ENCODE measurements at regions not wholly inside any gene's neighbourhood (a gene's known extent, or its start where the extent isn't known, plus 50 kb on each side); places are given as distances from the start of the nearest gene placed in this dataset.
A peak's percentile ranks its signal among the peaks of the same experiment; 100 is the strongest.

DNA sequence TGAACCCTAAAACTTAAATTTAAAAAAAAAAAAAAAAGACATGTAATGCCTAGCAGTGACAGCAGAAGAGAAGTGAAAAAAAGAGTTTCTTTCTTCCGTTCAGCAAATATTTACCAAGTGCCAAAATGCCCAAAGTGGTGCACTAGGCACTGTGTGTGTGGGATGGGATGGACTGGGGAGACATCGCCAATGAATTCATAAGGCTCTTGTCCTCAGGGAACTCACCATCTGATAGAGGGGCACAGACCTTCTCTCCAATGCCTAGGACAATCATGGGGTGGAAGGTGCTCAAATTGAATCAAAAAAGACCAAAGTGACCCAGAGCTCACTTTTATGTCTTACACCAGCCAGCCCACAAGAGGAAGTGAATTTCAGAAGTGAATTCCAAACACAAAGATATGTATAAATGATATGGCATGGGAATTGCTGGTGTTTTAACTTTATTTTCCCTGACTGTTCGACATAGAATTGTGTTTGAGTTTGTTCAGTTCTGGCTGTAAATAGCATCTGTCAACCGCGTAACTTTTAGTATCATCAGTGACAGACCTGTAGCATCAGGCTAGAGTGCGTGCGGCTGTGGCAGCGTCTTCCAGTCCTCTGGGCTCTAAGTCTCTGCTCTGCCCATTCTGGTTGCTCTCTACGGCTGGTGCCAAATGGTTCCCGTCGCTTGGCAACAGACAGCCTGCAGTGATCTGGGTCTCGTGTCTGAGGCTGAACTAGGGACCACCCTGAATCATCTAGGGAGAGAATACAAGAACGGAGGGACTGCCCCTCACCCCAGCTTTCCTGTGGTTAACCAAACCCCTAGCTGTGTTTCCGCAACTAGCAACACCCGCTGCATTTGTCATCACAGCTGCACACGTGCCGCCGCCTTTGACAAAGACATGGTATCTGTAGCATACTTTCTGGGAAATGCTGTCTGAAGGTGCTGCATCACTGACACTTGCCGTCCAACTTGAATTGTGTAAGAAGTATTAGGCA, 154.0 kb upstream of the THBS1 start:
- peak; percentile 77 for ATAC-seq
- TF ChIP-seq ZNF70 (CRISPR knock-in tag; IDR thresholded peaks at IDR 0.05) (no peak), ZNF565 (CRISPR knock-in tag; conservative IDR thresholded peaks at IDR 0.05; ENCODE audit: low read depth) (no peak), ESRRG (CRISPR knock-in tag; IDR thresholded peaks at IDR 0.05) (no peak), ZC3H10 (CRISPR knock-in tag; IDR thresholded peaks at IDR 0.05) (no peak), TOX (CRISPR knock-in tag; IDR thresholded peaks at IDR 0.05; ENCODE audit: borderline replicate concordance) (no peak), GLIS3 (CRISPR knock-in tag; IDR thresholded peaks at IDR 0.05) (no peak), SNAI2 (CRISPR knock-in tag; IDR thresholded peaks at IDR 0.05) (no peak), ZFP30 (CRISPR knock-in tag; IDR thresholded peaks at IDR 0.05) (no peak), RARB (CRISPR knock-in tag; IDR thresholded peaks at IDR 0.05) (no peak), PPARA (CRISPR knock-in tag; IDR thresholded peaks at IDR 0.05; ENCODE audit: borderline replicate concordance) (no peak), ISL1 (CRISPR knock-in tag; IDR thresholded peaks at IDR 0.05) (no peak), ZNF8 (CRISPR knock-in tag; IDR thresholded peaks at IDR 0.05) (no peak), ZFP3 (CRISPR knock-in tag; IDR thresholded peaks at IDR 0.05) (no peak), BACH2 (CRISPR knock-in tag; IDR thresholded peaks at IDR 0.05; ENCODE audit: borderline replicate concordance) (no peak), OSR1 (CRISPR knock-in tag; IDR thresholded peaks at IDR 0.05) (no peak), TCF4 (CRISPR knock-in tag; IDR thresholded peaks at IDR 0.05; ENCODE audit: borderline replicate concordance) (no peak)
- TF ChIP-seq, protein P1, sequence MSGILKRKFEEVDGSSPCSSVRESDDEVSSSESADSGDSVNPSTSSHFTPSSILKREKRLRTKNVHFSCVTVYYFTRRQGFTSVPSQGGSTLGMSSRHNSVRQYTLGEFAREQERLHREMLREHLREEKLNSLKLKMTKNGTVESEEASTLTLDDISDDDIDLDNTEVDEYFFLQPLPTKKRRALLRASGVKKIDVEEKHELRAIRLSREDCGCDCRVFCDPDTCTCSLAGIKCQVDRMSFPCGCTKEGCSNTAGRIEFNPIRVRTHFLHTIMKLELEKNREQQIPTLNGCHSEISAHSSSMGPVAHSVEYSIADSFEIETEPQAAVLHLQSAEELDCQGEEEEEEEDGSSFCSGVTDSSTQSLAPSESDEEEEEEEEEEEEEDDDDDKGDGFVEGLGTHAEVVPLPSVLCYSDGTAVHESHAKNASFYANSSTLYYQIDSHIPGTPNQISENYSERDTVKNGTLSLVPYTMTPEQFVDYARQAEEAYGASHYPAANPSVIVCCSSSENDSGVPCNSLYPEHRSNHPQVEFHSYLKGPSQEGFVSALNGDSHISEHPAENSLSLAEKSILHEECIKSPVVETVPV (CRISPR knock-in tag; IDR thresholded peaks at IDR 0.05): no peak
- TF ChIP-seq, protein P2, sequence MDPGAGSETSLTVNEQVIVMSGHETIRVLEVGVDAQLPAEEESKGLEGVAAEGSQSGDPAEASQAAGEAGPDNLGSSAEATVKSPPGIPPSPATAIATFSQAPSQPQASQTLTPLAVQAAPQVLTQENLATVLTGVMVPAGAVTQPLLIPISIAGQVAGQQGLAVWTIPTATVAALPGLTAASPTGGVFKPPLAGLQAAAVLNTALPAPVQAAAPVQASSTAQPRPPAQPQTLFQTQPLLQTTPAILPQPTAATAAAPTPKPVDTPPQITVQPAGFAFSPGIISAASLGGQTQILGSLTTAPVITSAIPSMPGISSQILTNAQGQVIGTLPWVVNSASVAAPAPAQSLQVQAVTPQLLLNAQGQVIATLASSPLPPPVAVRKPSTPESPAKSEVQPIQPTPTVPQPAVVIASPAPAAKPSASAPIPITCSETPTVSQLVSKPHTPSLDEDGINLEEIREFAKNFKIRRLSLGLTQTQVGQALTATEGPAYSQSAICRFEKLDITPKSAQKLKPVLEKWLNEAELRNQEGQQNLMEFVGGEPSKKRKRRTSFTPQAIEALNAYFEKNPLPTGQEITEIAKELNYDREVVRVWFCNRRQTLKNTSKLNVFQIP (CRISPR knock-in tag; IDR thresholded peaks at IDR 0.05; ENCODE audit: borderline replicate concordance, low read depth): no peak
- TF ChIP-seq, protein P3, sequence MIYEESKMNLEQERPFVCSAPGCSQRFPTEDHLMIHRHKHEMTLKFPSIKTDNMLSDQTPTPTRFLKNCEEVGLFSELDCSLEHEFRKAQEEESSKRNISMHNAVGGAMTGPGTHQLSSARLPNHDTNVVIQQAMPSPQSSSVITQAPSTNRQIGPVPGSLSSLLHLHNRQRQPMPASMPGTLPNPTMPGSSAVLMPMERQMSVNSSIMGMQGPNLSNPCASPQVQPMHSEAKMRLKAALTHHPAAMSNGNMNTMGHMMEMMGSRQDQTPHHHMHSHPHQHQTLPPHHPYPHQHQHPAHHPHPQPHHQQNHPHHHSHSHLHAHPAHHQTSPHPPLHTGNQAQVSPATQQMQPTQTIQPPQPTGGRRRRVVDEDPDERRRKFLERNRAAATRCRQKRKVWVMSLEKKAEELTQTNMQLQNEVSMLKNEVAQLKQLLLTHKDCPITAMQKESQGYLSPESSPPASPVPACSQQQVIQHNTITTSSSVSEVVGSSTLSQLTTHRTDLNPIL (CRISPR knock-in tag; IDR thresholded peaks at IDR 0.05; ENCODE audit: low read depth): no peak

DNA sequence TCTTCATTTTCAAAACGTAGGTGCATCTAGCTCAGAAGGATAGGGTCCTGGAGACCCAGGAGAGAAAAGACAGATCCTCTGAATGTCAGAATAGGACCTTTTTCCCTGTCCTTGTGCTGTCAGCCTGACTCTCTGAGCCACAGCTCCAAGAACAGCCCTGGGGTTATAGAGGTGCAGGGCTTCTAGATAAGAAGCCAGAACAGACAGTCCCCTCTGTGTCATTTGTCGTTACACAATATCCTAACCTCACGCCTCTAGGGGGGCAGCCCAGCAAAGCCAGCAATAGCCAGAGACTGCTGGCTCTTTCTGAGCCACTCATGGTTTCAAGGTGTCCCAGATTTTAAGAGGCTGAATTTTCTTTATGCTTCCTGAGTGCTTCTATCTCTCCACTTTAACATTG, 153.2 kb upstream of the THBS1 start:
- peak; percentile 41 for ATAC-seq
- TF ChIP-seq GLIS3 (CRISPR knock-in tag; IDR thresholded peaks at IDR 0.05) (no peak), ZC3H10 (CRISPR knock-in tag; IDR thresholded peaks at IDR 0.05) (no peak), TOX (CRISPR knock-in tag; IDR thresholded peaks at IDR 0.05; ENCODE audit: borderline replicate concordance) (no peak), ZNF70 (CRISPR knock-in tag; IDR thresholded peaks at IDR 0.05) (no peak), BACH2 (CRISPR knock-in tag; IDR thresholded peaks at IDR 0.05; ENCODE audit: borderline replicate concordance) (no peak), ARNTL (CRISPR knock-in tag; IDR thresholded peaks at IDR 0.05; ENCODE audit: borderline replicate concordance, low read depth) (no peak), SNAI2 (CRISPR knock-in tag; IDR thresholded peaks at IDR 0.05) (no peak), CSDC2 (CRISPR knock-in tag; IDR thresholded peaks at IDR 0.05) (no peak), ZFP30 (CRISPR knock-in tag; IDR thresholded peaks at IDR 0.05) (no peak), ZNF8 (CRISPR knock-in tag; IDR thresholded peaks at IDR 0.05) (no peak), PPARA (CRISPR knock-in tag; IDR thresholded peaks at IDR 0.05; ENCODE audit: borderline replicate concordance) (no peak), OSR1 (CRISPR knock-in tag; IDR thresholded peaks at IDR 0.05) (no peak), TCF4 (CRISPR knock-in tag; IDR thresholded peaks at IDR 0.05; ENCODE audit: borderline replicate concordance) (no peak)
- TF ChIP-seq, protein P3 (CRISPR knock-in tag; IDR thresholded peaks at IDR 0.05; ENCODE audit: low read depth): no peak
- TF ChIP-seq, protein P4, sequence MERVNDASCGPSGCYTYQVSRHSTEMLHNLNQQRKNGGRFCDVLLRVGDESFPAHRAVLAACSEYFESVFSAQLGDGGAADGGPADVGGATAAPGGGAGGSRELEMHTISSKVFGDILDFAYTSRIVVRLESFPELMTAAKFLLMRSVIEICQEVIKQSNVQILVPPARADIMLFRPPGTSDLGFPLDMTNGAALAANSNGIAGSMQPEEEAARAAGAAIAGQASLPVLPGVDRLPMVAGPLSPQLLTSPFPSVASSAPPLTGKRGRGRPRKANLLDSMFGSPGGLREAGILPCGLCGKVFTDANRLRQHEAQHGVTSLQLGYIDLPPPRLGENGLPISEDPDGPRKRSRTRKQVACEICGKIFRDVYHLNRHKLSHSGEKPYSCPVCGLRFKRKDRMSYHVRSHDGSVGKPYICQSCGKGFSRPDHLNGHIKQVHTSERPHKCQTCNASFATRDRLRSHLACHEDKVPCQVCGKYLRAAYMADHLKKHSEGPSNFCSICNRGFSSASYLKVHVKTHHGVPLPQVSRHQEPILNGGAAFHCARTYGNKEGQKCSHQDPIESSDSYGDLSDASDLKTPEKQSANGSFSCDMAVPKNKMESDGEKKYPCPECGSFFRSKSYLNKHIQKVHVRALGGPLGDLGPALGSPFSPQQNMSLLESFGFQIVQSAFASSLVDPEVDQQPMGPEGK (CRISPR knock-in tag; IDR thresholded peaks at IDR 0.05; ENCODE audit: borderline replicate concordance): no peak
- TF ChIP-seq, protein P5, sequence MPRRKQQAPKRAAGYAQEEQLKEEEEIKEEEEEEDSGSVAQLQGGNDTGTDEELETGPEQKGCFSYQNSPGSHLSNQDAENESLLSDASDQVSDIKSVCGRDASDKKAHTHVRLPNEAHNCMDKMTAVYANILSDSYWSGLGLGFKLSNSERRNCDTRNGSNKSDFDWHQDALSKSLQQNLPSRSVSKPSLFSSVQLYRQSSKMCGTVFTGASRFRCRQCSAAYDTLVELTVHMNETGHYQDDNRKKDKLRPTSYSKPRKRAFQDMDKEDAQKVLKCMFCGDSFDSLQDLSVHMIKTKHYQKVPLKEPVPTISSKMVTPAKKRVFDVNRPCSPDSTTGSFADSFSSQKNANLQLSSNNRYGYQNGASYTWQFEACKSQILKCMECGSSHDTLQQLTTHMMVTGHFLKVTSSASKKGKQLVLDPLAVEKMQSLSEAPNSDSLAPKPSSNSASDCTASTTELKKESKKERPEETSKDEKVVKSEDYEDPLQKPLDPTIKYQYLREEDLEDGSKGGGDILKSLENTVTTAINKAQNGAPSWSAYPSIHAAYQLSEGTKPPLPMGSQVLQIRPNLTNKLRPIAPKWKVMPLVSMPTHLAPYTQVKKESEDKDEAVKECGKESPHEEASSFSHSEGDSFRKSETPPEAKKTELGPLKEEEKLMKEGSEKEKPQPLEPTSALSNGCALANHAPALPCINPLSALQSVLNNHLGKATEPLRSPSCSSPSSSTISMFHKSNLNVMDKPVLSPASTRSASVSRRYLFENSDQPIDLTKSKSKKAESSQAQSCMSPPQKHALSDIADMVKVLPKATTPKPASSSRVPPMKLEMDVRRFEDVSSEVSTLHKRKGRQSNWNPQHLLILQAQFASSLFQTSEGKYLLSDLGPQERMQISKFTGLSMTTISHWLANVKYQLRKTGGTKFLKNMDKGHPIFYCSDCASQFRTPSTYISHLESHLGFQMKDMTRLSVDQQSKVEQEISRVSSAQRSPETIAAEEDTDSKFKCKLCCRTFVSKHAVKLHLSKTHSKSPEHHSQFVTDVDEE (CRISPR knock-in tag; IDR thresholded peaks at IDR 0.05): no peak
- TF ChIP-seq, protein P2 (CRISPR knock-in tag; IDR thresholded peaks at IDR 0.05; ENCODE audit: borderline replicate concordance, low read depth): no peak
